DND-41 (cell line): ENCODE measurements at regions not wholly inside any gene's neighbourhood (a gene's known extent, or its start where the extent isn't known, plus 50 kb on each side); places are given as distances from the start of the nearest gene placed in this dataset.

Experiments used
- EZH2 ChIP-seq: IDR thresholded peaks from 3 replicates; pipeline ENCODE4 v1.6.1; 2012; ENCODE audit warnings: borderline replicate concordance, low read depth, mild to moderate bottlenecking, moderate library complexity, low read length, inconsistent platforms; ENCODE audit not compliant: severe bottlenecking
- TF ChIP-seq, protein P1 (sequence below): IDR thresholded peaks from 2 replicates; pipeline ENCODE4 v1.5.1; 2012; ENCODE audit warnings: borderline replicate concordance, low read length, moderate library complexity, mild to moderate bottlenecking; ENCODE audit not compliant: poor library complexity, severe bottlenecking; ENCODE audit errors: extremely low read depth

DNA sequence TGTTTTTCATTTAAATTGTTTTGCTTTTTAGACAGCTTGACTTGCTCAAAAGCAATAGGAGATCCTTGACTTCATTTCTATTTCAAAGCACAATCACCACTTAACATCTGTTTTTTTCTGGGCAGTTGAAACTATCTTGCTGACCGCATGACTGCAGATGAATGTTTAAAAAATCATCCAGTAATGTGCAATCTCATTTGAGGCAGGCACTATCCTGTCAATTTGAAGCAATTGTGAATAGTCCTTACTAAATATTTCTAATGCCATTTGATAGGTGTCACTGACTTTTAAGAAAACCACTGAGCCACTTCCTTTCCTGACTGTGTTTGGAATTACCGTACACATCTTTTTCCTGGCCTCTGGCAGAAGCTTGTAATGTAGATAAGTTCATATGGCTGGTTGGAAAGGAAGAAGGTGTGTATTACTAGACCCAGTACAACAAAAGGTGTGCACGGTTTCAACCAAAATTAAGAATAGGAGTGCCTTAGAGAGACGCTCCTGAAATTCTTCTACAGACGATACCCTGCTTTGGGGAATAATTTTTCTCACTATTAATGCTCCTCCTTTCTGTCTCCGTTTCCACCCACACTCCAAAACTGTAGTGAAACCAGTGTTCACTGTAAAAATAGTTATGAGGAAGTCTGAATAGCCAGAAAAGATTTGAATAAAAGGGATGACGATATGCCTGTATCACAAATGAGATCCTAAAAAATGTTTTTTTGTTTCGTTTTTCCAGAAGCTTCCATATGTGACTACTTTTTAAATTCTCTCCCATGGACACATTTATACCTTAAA is 136.7 kb upstream of the MOCS2 start:
- TF ChIP-seq EZH2, result no peak
- TF ChIP-seq, protein P1, sequence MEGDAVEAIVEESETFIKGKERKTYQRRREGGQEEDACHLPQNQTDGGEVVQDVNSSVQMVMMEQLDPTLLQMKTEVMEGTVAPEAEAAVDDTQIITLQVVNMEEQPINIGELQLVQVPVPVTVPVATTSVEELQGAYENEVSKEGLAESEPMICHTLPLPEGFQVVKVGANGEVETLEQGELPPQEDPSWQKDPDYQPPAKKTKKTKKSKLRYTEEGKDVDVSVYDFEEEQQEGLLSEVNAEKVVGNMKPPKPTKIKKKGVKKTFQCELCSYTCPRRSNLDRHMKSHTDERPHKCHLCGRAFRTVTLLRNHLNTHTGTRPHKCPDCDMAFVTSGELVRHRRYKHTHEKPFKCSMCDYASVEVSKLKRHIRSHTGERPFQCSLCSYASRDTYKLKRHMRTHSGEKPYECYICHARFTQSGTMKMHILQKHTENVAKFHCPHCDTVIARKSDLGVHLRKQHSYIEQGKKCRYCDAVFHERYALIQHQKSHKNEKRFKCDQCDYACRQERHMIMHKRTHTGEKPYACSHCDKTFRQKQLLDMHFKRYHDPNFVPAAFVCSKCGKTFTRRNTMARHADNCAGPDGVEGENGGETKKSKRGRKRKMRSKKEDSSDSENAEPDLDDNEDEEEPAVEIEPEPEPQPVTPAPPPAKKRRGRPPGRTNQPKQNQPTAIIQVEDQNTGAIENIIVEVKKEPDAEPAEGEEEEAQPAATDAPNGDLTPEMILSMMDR, result no peak
